Prostate gland (tissue), 2 donors: ENCODE measurements at regions not wholly inside any gene's neighbourhood (a gene's known extent, or its start where the extent isn't known, plus 50 kb on each side); places are given as distances from the start of the nearest gene placed in this dataset.

ENCODE experiments used
- DNase-seq: peaks from one replicate; pipeline ENCODE4 v3.0.0-alpha.2; 2019; ENCODE audit warnings: low spot score
- H3K27ac ChIP-seq, 2 donors: fragments of 200-600 bp; sonication (generic); 2 replicates each; pipeline ENCODE4 v1.5.1; 2017 to 2019
- H3K27me3 ChIP-seq: fragments of 200-600 bp; sonication (generic); replicated peaks from 2 replicates; pipeline ENCODE4 v1.5.1; 2019; ENCODE audit not compliant: insufficient read depth
- H3K36me3 ChIP-seq, 2 donors: fragments of 200-600 bp; sonication (generic); 1 replicate in 1 of 2; 2 replicates in 1 of 2; pipeline versions ENCODE4 v1.5.1 to v1.8.1; 2017 to 2019
- H3K4me1 ChIP-seq: fragments of 200-600 bp; sonication (generic); replicated peaks from 2 replicates; pipeline ENCODE4 v1.5.1; 2019
- H3K4me3 ChIP-seq, 2 donors: fragments of 200-600 bp; sonication (generic); 2 replicates each; pipeline ENCODE4 v1.5.1; 2017 to 2019
- H3K9me3 ChIP-seq: fragments of 200-600 bp; sonication (generic); 2 replicates; pipeline ENCODE4 v1.5.1; 2017
- POLR2A ChIP-seq: fragments of 450-650 bp; IDR thresholded peaks from one replicate; pipeline ENCODE4 v1.6.1; 2016; ENCODE audit warnings: antibody characterized with exemption, mild to moderate bottlenecking
- POLR2AphosphoS5 ChIP-seq: sonication (generic); formaldehyde crosslinking; IDR thresholded peaks from one replicate; pipeline ENCODE4 v1.6.1; 2017; ENCODE audit warnings: antibody characterized with exemption
- WGBS: methylation state at CpG from one replicate; pipeline ENCODE4 v1.1.5; 2018; 5-methylcytosine and 5-hydroxymethylcytosine counted together
- intact Hi-C: fragments of 100-400 bp; cut with DNase I; formaldehyde crosslinking; loops from one replicate; pipeline ENCODE4 v1.14.2; 2022
- TF ChIP-seq, protein P1 (sequence below), 4 experiments: fragments of 200-600 bp in 2 of 4; fragments of 450-650 bp in 2 of 4; sonication (generic) in 2 of 4; IDR thresholded peaks; 1 replicate in 3 of 4; 2 replicates in 1 of 4; pipeline ENCODE4 v1.5.1; 2016 to 2019; ENCODE audit warnings: antibody characterized with exemption in 4 of 4, mild to moderate bottlenecking in 2 of 4, moderate library complexity in 2 of 4

DNA sequence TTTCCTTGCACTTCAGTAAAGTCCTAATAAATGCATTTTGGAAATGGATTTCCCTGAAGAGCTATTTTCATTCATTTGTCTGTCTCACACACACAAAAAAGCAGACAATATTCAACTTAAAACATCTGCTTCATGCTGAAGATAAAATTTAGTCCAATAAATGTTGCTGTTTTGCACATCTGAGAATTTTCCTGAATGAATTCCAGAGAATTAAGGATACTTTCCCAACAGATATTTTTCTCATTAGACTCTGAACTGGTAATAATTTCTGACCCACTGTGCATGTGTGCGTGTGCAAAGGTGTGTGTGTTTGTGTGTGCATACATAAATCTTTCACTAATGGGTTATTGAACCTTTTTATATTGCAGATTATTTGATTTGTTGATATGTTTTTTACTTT lies 390.2 kb upstream of the TMEFF2 start:
- Histone ChIP-seq H3K4me1 (no peaks in the 10 kb centered on the region), H3K9me3 (no peaks in the 10 kb centered on the region), H3K4me3 (no peak overlapping the region), H3K27ac (no peak overlapping the region), H3K27me3 (no peaks in the 10 kb centered on the region), H3K36me3 (no peaks in the 10 kb centered on the region)
- WGBS: 31% methylated on average over 1 of the region's 1 CpG
- no peak for DNase-seq
- intact Hi-C loops: no loop called here
- TF ChIP-seq, protein P1, sequence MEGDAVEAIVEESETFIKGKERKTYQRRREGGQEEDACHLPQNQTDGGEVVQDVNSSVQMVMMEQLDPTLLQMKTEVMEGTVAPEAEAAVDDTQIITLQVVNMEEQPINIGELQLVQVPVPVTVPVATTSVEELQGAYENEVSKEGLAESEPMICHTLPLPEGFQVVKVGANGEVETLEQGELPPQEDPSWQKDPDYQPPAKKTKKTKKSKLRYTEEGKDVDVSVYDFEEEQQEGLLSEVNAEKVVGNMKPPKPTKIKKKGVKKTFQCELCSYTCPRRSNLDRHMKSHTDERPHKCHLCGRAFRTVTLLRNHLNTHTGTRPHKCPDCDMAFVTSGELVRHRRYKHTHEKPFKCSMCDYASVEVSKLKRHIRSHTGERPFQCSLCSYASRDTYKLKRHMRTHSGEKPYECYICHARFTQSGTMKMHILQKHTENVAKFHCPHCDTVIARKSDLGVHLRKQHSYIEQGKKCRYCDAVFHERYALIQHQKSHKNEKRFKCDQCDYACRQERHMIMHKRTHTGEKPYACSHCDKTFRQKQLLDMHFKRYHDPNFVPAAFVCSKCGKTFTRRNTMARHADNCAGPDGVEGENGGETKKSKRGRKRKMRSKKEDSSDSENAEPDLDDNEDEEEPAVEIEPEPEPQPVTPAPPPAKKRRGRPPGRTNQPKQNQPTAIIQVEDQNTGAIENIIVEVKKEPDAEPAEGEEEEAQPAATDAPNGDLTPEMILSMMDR (IDR thresholded peaks at IDR 0.05): no peak
- TF ChIP-seq POLR2A (no peak), POLR2AphosphoS5 (no peak)

DNA sequence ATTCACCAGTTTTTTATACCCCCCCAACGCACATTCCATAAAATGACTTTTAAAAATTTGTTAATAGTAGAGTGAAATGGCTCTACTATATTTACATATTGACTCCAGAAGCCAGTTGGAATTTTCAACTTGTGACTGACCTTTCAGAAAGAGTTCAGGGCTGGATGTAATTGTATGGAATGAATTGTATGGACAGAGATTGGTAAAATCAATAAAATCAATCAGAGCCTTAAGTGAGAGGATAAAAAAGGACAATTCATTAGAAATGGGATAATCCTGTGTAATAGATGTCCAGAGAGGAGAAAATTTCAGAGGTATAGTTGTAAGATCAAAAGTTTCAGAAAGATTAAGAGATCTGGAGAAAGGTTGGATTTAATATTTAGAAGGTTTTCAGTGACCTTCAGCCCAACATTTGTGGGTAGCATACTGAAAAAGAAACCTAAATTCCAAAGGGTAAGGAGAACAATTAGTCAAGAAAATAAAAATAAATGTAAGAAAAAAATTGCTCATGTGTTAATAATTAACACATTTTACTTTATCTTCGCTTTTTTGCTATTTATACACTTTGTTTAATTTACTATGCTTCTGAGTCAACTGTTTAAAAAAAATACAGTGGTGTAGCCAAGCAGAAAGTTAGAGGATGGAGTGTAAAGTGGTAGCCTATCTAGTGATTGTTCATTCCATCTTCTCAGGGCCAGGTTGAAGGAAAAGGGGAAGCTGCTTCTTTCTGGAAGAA lies 385.4 kb upstream of the TMEFF2 start:
- WGBS: 68% methylated on average over 2 of the region's 2 CpGs
- intact Hi-C loops: no loop called here

DNA sequence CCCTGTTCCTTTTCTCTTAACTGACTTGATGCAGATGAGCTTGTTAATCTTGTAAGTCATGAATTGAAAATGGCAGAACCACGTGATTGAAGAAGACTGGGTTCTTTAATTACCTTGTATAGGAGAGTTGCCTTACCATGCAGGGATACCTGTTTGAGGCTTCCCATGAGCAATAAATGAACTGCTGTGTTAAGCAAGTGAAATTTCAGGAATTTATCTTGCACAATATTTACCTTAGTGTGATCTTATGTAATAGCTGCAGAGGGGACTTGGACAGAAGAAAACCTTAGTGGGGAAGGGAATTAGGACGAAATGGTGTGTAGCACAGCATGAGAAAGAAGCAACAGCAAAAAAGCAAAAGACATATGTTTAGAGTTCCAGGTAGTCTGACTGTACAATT lies 384.0 kb upstream of the TMEFF2 start:
- TF ChIP-seq POLR2AphosphoS5: no peak
- no peak for TF ChIP-seq POLR2A
- TF ChIP-seq, protein P1 (IDR thresholded peaks at IDR 0.05): no peak
- Histone ChIP-seq H3K27ac (no peak overlapping the region), H3K4me1 (no peaks in the 10 kb centered on the region), H3K9me3 (no peaks in the 10 kb centered on the region), H3K36me3 (no peaks in the 10 kb centered on the region), H3K27me3 (no peaks in the 10 kb centered on the region), H3K4me3 (no peak overlapping the region)
- intact Hi-C loops: no loop called here
- 49% methylated on average over 2 of the region's 2 CpGs for WGBS
- DNase-seq: no peak

More for the DNA sequence above, 385.4 kb upstream of the TMEFF2 start:
- Histone ChIP-seq H3K27me3 (no peaks in the 10 kb centered on the region), H3K4me3 (no peak overlapping the region), H3K9me3 (no peaks in the 10 kb centered on the region), H3K36me3 (no peaks in the 10 kb centered on the region), H3K27ac (no peak overlapping the region), H3K4me1 (no peaks in the 10 kb centered on the region)
- no peak for TF ChIP-seq POLR2AphosphoS5
- TF ChIP-seq POLR2A: no peak
- TF ChIP-seq, protein P1 (IDR thresholded peaks at IDR 0.05): no peak
- no peak for DNase-seq

DNA sequence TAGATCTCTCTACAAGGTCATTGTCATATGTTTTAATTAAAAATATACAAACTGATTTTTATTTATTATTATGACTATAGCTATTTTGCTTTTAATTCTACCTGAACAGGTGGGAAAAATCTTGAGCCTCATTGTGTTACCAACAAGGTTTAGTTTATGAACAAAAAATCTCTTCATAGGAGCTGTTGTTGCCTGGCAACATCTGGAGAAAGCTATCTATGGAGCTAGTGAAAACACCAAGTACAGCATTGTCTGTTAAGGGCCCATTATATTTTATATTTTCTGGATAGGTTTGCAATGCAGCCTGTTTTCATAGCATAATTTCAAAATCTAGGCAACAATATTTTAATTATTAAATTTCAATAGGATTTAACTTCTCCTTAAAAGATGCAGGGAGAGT lies 383.0 kb upstream of the TMEFF2 start:
- no peak for DNase-seq
- H3K4me3 ChIP-seq: no peak overlapping the region
- no peak overlapping the region for H3K27ac ChIP-seq
- H3K36me3 ChIP-seq: no peaks in the 10 kb centered on the region
- H3K4me1 ChIP-seq: no peaks in the 10 kb centered on the region
- no peaks in the 10 kb centered on the region for H3K9me3 ChIP-seq
- intact Hi-C loops: no loop called here
- H3K27me3 ChIP-seq: no peaks in the 10 kb centered on the region
- TF ChIP-seq, protein P1 (IDR thresholded peaks at IDR 0.05): no peak
- TF ChIP-seq POLR2AphosphoS5: no peak
- no peak for TF ChIP-seq POLR2A

DNA sequence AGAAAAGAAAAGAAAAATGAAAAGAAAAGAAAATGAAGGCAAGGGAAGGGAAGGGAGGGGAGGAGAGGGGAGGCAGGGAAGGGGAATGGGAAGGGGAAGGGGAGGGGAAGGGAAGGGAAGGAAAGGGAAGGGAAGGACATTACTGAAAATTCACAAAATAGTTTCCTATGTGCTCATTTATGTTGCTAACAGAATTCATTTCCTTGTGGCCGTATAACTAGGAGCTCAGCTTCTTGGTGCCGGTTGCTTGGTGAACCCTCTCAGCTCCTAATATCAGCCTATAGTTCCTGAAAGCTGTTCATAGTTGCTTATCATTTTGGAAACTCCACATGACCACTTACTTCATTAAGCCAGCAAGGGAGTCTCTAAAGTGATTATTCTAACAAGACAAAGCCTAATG lies 379.8 kb upstream of the TMEFF2 start:
- Histone ChIP-seq H3K4me1 (no peaks in the 10 kb centered on the region), H3K36me3 (no peaks in the 10 kb centered on the region), H3K9me3 (no peaks in the 10 kb centered on the region), H3K27ac (no peak overlapping the region), H3K27me3 (no peaks in the 10 kb centered on the region), H3K4me3 (no peak overlapping the region)
- DNase-seq: no peak
- TF ChIP-seq, protein P1 (IDR thresholded peaks at IDR 0.05): no peak
- 89% methylated on average over 2 of the region's 2 CpGs for WGBS
- intact Hi-C loops: no loop called here
